HG03457 (cell line): ENCODE measurements at regions not wholly inside any gene's neighbourhood (a gene's known extent, or its start where the extent isn't known, plus 50 kb on each side); places are given as distances from the start of the nearest gene placed in this dataset.

Source experiments
- ATAC-seq: cut with Tn5 transposase; IDR thresholded peaks from one replicate; pipeline ENCODE4 v1.9.1; 2021; ENCODE audit warnings: moderate number of reproducible peaks; ENCODE audit not compliant: unreplicated experiment

- no peak for ATAC-seq
Observed at GRCh38 chr6:12648171-12648570, 68.4 kb upstream of the PHACTR1 start.

DNA sequence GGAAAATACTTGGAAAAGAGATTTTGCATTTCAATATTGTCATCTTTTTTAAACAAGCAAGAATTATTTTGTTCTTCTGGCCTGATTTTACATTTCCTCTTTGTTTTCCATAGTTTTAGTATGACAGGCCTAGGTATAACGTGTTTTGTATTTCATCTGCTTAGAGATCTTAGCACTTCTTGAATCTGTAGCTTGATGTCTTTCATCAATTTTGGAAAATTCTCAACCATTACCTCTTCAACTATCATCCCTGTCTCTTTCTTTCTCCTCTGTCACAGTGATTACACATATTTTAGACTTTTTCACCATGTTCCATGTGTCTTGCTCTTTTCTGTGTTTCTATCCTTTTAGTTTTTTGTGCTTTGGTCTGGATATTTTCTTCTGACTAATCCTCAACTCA is 67.2 kb upstream of the PHACTR1 start:
- ATAC-seq, result no peak

- ATAC-seq, result no peak
Observed at GRCh38 chr6:12653486-12653885, 63.1 kb upstream of the PHACTR1 start.

DNA sequence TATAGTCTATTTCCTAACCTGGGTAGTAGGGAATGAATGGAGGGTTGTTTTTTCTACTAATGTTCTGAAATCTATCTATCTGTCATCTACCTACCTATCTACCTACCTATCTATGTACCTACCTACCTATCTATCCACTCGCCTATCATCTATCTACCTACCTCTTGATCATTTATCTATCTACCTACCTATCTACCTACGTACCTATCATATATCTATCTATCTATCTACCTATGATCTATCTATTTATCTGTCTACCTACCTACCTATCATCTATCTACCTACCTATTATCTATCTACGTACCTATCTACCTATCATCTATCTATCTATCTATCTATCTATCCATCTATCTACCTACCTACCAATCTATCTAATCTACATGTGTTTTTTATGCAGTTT is 62.5 kb upstream of the PHACTR1 start:
- ATAC-seq, result no peak

GRCh38 chr6:12654514-12654913 is 62.1 kb upstream of the PHACTR1 start:
- no peak for ATAC-seq

DNA sequence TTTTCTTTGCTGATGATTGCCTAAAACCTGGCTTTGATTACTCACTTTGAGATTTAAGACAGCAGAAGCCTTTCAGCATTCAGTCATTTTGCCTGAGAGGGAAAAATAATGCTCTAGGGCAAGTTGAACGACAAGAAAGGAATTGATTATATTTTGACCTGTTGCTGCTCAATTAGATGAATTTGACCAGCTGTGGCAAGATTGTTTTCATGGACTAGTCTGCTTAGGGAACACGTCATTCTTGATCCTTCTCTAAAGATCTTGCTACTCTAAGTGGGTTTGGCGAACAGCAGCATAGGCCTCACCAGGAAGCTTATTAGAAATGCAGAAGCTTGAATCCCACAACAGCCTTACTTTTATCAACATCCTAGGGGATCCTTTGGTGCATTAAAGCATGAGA is 59.7 kb upstream of the PHACTR1 start:
- ATAC-seq, result no peak

- ATAC-seq, result no peak
Observed at GRCh38 chr6:12657884-12658283, 58.7 kb upstream of the PHACTR1 start.

GRCh38 chr6:12661432-12662089 is 55.0 kb upstream of the PHACTR1 start:
- ATAC-seq, result no peak
